GM12892 (cell line): ENCODE measurements at regions not wholly inside any gene's neighbourhood (a gene's known extent, or its start where the extent isn't known, plus 50 kb on each side); places are given as distances from the start of the nearest gene placed in this dataset.

Experiments
- POLR2A ChIP-seq: IDR thresholded peaks from 2 replicates; pipeline ENCODE4 v1.6.1; 2011; ENCODE audit warnings: low read depth, low read length, control low read depth
- POLR2AphosphoS5 ChIP-seq: IDR thresholded peaks from 2 replicates; pipeline ENCODE4 v1.6.1; 2011; ENCODE audit warnings: low read depth, low read length, control low read depth
- TAF1 ChIP-seq: IDR thresholded peaks from 2 replicates; pipeline ENCODE4 v1.6.1; 2011; ENCODE audit warnings: low read depth, mild to moderate bottlenecking, control low read depth, low read length, borderline replicate concordance

DNA sequence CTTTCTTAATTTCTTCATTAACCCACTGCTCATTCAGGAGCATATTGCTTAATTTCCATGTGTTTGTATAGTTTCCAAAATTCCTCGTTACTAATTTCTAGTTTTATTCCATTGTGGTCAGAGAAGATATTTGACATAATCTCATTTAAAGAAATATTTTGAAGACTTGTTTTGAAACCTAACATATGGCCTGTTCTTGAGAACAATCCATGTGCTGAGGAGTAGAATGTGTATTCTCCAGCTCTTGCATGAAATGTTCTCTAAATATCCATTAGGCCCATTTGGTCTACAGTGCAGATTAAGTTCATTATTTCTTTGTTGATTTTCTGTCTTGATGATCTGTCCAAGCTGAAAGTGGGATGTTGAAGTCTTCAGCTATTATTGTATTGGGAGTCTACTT is 251.7 kb downstream of the ALDH8A1 start:
- no peak for TF ChIP-seq POLR2A
- TF ChIP-seq POLR2AphosphoS5 = no peak
- no peak for TF ChIP-seq TAF1
